ENCODE measurements at regions not wholly inside any gene's neighbourhood (a gene's known extent, or its start where the extent isn't known, plus 50 kb on each side); places are given as distances from the start of the nearest gene placed in this dataset.

DNA sequence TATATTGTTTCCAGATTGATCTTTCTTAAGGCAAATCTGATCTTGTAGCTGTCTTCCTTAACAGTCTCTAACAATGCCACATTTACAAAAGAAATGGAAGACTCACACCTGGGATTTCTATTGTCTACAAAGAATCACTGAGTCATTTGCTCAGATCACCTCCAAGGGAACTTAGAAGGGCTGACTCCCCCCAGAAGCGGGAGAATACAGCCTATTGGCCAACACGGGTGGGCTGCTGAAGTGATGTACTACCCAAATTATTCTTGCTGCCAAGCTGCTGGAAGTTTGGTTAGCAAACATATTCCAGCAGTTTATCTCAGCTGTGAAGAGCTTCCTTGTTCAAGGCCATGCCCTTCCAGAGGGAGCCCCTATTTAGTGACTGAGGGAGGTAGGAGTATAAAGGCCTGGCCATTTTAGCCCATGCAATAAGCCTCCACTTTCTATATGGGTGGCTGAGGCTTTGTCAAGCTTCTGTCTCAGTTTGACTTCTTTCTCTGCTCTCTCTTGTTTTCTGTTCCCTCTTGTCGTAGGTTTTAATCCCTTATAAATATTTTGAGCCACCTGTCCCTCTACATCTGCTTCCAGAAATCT, 379.4 kb downstream of the PRR16 start:
- TF ChIP-seq CTCF (conservative IDR thresholded peaks at IDR 0.05): no peak
- no peak for TF ChIP-seq ZFX (IDR thresholded peaks at IDR 0.05)

Data from C4-2B (cell line).